GM23248 (cell line): ENCODE measurements at regions not wholly inside any gene's neighbourhood (a gene's known extent, or its start where the extent isn't known, plus 50 kb on each side); places are given as distances from the start of the nearest gene placed in this dataset.

Experiments
- EZH2 ChIP-seq: fragments of 200-600 bp; sonication (generic); IDR thresholded peaks from 2 replicates; pipeline ENCODE4 v1.6.1; 2018; ENCODE audit warnings: antibody characterized with exemption, mild to moderate bottlenecking; ENCODE audit not compliant: insufficient read depth, poor library complexity, severe bottlenecking
- EZH2phosphoT487 ChIP-seq: fragments of 200-600 bp; sonication (generic); IDR thresholded peaks from 2 replicates; pipeline ENCODE4 v1.6.1; 2018; ENCODE audit warnings: antibody characterized with exemption, moderate library complexity, mild to moderate bottlenecking, low read depth; ENCODE audit not compliant: insufficient read depth

- TF ChIP-seq EZH2 (no peak), EZH2phosphoT487 (no peak)
Measured at GRCh38 chr20:19025430-19026120, 186.9 kb upstream of the SLC24A3 start.
